ENCODE measurements at regions not wholly inside any gene's neighbourhood (a gene's known extent, or its start where the extent isn't known, plus 50 kb on each side); places are given as distances from the start of the nearest gene placed in this dataset.

DNA sequence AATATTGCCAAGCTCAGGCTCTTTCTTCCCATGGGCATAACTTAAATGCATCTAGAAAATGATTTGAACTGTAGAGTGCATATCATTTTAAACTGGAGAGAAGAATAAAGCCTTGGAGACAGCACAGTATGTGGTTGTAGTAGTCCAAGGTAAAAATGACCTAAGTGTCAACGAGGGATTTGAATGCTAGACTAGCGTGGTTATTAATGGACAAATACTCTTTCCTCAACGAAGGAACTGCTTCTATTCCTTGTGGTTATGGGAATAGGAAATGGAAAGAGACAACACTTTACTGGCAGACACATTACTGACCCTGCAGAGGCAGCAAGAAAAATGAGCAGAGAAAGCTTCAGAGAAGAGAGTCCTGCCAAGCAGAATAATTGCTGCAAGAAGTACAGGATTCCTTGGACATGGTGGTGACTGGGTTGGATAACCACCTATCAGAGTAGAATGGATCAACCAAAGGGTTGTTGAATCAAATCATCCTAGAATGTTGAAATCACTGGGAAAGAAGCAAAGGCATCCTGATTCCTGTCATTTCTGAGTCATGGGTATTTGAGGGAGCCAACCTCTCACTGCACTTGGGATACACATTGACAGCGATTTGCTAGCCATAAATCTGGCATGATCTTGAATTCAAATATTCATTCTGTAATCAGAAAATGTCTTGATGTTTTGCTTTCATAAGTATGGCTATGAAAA lies 258.1 kb upstream of the EPHA7 start:
- TF ChIP-seq, protein P1, sequence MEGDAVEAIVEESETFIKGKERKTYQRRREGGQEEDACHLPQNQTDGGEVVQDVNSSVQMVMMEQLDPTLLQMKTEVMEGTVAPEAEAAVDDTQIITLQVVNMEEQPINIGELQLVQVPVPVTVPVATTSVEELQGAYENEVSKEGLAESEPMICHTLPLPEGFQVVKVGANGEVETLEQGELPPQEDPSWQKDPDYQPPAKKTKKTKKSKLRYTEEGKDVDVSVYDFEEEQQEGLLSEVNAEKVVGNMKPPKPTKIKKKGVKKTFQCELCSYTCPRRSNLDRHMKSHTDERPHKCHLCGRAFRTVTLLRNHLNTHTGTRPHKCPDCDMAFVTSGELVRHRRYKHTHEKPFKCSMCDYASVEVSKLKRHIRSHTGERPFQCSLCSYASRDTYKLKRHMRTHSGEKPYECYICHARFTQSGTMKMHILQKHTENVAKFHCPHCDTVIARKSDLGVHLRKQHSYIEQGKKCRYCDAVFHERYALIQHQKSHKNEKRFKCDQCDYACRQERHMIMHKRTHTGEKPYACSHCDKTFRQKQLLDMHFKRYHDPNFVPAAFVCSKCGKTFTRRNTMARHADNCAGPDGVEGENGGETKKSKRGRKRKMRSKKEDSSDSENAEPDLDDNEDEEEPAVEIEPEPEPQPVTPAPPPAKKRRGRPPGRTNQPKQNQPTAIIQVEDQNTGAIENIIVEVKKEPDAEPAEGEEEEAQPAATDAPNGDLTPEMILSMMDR (IDR thresholded peaks at IDR 0.05), result no peak
- no peak for TF ChIP-seq POLR2A (IDR thresholded peaks at IDR 0.05)
